Panc1 (cell line): ENCODE measurements at regions not wholly inside any gene's neighbourhood (a gene's known extent, or its start where the extent isn't known, plus 50 kb on each side); places are given as distances from the start of the nearest gene placed in this dataset.

Source experiments
- ATAC-seq: fragments of 200-7000 bp; cut with Tn5 transposase; 2 replicates; pipeline ENCODE4 v1.9.1; 2020; ENCODE audit warnings: mild to moderate bottlenecking, moderate library complexity
- BruUV-seq: library from RNA; stranded (reverse); fragments of 400-500 nt; replicated peaks from 2 replicates; lab custom pipeline; 2021; lab: Mats Ljungman, UMichigan
- CTCF ChIA-PET: fragments of 300-600 bp; sonication (Branson Sonifier 250); formaldehyde crosslinking; loops from one replicate; lab custom pipeline; 2022; ENCODE audit warnings: antibody characterized with exemption; lab: Charles Lee
- POLR2A ChIA-PET: fragments of 300-600 bp; sonication (Branson Sonifier 250); formaldehyde crosslinking; loops from one replicate; lab custom pipeline; 2022; ENCODE audit warnings: antibody characterized with exemption; lab: Charles Lee
- DNase-seq: peaks from one replicate; pipeline ENCODE4 v3.0.0-alpha.2; 2010; ENCODE audit warnings: low read depth, low spot score
- H3K27ac ChIP-seq: 2 replicates; pipeline ENCODE4 v1.5.1; 2011; ENCODE audit warnings: mild to moderate bottlenecking, low read length, inconsistent platforms
- H3K27me3 ChIP-seq: fragments of 200-500 bp; sonication (Bioruptor generic); 2 replicates; pipeline ENCODE4 v1.6.0; 2014; ENCODE audit warnings: low read length, inconsistent platforms; ENCODE audit not compliant: control insufficient read depth, insufficient read depth
- H3K36me3 ChIP-seq: fragments of 200-500 bp; sonication (Bioruptor generic); 2 replicates; pipeline ENCODE4 v1.5.1; 2014; ENCODE audit warnings: inconsistent platforms, mild to moderate bottlenecking, low read length, moderate library complexity; ENCODE audit not compliant: control insufficient read depth, insufficient read depth
- H3K4me1 ChIP-seq: 2 replicates; pipeline ENCODE4 v1.5.1; 2011; ENCODE audit warnings: inconsistent platforms, mild to moderate bottlenecking, low read length, moderate library complexity; ENCODE audit not compliant: control insufficient read depth, insufficient read depth
- H3K4me3 ChIP-seq, 2 experiments: 2 replicates each; pipeline ENCODE4 v1.5.1; 2011 to 2012; ENCODE audit warnings: low read depth in 2 of 2, low read length in 2 of 2, mild to moderate bottlenecking in 2 of 2, inconsistent platforms in 1 of 2, moderate library complexity in 1 of 2
- H3K9me3 ChIP-seq: fragments of 200-500 bp; sonication (Bioruptor generic); 2 replicates; pipeline ENCODE4 v1.5.1; 2014; ENCODE audit warnings: low read depth, mild to moderate bottlenecking, inconsistent platforms, low read length, moderate library complexity; ENCODE audit not compliant: control insufficient read depth, insufficient read depth
- CTCF ChIP-seq: fragments of 450-650 bp; IDR thresholded peaks from 2 replicates; pipeline ENCODE4 v1.5.1; 2017; ENCODE audit warnings: mild to moderate bottlenecking
- POLR2AphosphoS5 ChIP-seq: IDR thresholded peaks from 2 replicates; pipeline ENCODE4 v1.6.1; 2012; ENCODE audit warnings: mild to moderate bottlenecking, low read depth, low read length, moderate library complexity
- REST ChIP-seq, 2 experiments: IDR thresholded peaks; 2 replicates each; pipeline ENCODE4 v1.6.1; 2011 to 2012; ENCODE audit warnings: low read depth in 2 of 2, control low read depth in 1 of 2, low read length in 1 of 2, mild to moderate bottlenecking in 1 of 2, moderate library complexity in 1 of 2; ENCODE audit not compliant: insufficient read depth in 1 of 2
- SIN3A ChIP-seq: IDR thresholded peaks from 2 replicates; pipeline ENCODE4 v1.6.1; 2012; ENCODE audit warnings: low read depth, mild to moderate bottlenecking, low read length, moderate library complexity, borderline replicate concordance; ENCODE audit not compliant: insufficient read depth
- TCF7L2 ChIP-seq: IDR thresholded peaks from 2 replicates; pipeline ENCODE4 v1.6.1; 2011; ENCODE audit warnings: mild to moderate bottlenecking, low read depth, low read length, inconsistent platforms
- in situ Hi-C: cut with HindIII; loops from 2 replicates; pipeline ENCODE4 v1.10.0; 2016; ENCODE audit warnings: low sequenced_read_pairs, low pct_unique_long_range_greater_than_20kb
- intact Hi-C: fragments of 100-400 bp; cut with micrococcal nuclease; formaldehyde crosslinking; loops from one replicate; pipeline ENCODE4 v1.10.0; 2022; ENCODE audit not compliant: unreplicated experiment

DNA sequence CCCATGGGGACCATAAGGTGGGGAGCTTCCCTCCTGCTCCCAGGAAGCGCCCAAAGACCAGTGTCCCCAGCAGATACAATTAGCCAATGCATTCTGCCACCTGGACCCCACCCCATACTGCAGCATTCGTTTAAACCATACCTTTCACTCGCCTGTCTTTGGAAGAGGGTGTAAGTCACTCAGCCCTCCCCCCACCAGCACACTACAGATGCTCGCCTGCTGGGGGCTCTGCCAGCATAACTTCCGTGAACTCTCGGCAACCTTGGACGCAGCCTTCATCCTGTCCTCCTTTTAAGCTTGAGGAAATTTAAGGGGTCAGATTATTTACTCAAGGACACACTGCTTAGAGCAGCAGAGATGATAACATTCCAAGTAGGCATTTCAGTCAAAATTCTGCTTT is 94.4 kb upstream of the NAA20 start:
- peak; percentile 36; the same call in 1 of the 2 replicates for ATAC-seq
- no peaks in the 10 kb centered on the region for H3K9me3 ChIP-seq
- TF ChIP-seq POLR2AphosphoS5 (no peak), REST (IDR thresholded peaks at IDR 0.05; ENCODE audit: insufficient read depth in 1 of 2, low read depth in 2 of 2, low read length in 1 of 2) (no peak), TCF7L2 (no peak), SIN3A (no peak), CTCF (no peak)
- ChIA-PET POLR2A (no interaction called here), CTCF (no interaction called here)
- intact Hi-C loops (no loop called here), in situ Hi-C loops (no loop called here)
- H3K27me3 ChIP-seq = no peaks in the 10 kb centered on the region
- DNase-seq = no peak
- peaks cover 2% of the 10 kb centered on the region; the same call in 1 of the 2 replicates for H3K4me1 ChIP-seq
- no peak overlapping the region for H3K27ac ChIP-seq
- no peaks in the 10 kb centered on the region for H3K36me3 ChIP-seq
- BruUV-seq = no TSS peak
- no peak overlapping the region for H3K4me3 ChIP-seq

DNA sequence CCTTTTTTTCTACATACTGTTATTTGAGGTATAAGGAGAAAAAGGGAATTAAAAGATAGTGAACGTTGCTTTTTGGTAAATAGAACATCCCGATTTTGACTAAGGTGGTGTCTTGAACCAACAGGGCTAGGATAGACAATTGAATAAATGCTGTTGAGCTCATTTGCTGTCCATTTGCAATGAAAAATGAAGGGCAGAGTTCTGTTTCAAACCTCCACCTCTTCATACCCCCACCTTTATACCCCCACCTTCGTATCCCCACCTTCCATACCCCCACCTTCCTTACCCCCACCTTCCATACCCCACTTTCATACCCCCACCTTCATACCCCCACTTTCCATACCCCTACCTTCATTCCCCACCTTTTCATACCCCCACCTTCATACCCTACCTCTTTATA is 93.4 kb upstream of the NAA20 start:
- ATAC-seq (no peak), DNase-seq (no peak)
- Histone ChIP-seq H3K4me1 (no peaks in the 10 kb centered on the region; the same call in 1 of the 2 replicates), H3K27me3 (no peaks in the 10 kb centered on the region), H3K9me3 (no peaks in the 10 kb centered on the region), H3K27ac (no peak overlapping the region), H3K36me3 (no peaks in the 10 kb centered on the region), H3K4me3 (no peak overlapping the region)
- no TSS peak for BruUV-seq
- intact Hi-C loops (no loop called here), in situ Hi-C loops (no loop called here)
- POLR2A ChIA-PET = no interaction called here
- TF ChIP-seq CTCF = no peak
- no peak for TF ChIP-seq TCF7L2
- CTCF ChIA-PET = interaction anchor here (0.7 kb wide), 1 partner anchor 11 kb away, joined by 7 read pairs; no protein-coding TSS in a partner anchor

- no peaks in the 10 kb centered on the region for H3K36me3 ChIP-seq
- POLR2A ChIA-PET = no interaction called here
- BruUV-seq = no TSS peak
- H3K27me3 ChIP-seq = no peaks in the 10 kb centered on the region
- no peak overlapping the region for H3K4me3 ChIP-seq
- TF ChIP-seq POLR2AphosphoS5 = no peak
- TF ChIP-seq SIN3A = no peak
- DNase-seq (no peak), ATAC-seq (no peak)
- H3K27ac ChIP-seq = no peak overlapping the region
- intact Hi-C loops = no loop called here
- in situ Hi-C loops = no loop called here
- CTCF ChIA-PET = no interaction called here
- H3K9me3 ChIP-seq = no peaks in the 10 kb centered on the region
- H3K4me1 ChIP-seq = no peaks in the 10 kb centered on the region; the same call in 1 of the 2 replicates
These were observed 92.9 kb upstream of the NAA20 start for GRCh38 chr20:19924255-19924654.
